ENCODE measurements at regions not wholly inside any gene's neighbourhood (a gene's known extent, or its start where the extent isn't known, plus 50 kb on each side); places are given as distances from the start of the nearest gene placed in this dataset.

GRCh38 chr15:95829062-95829461 lies 501.4 kb upstream of the NR2F2 start:
- TF ChIP-seq, protein P1, sequence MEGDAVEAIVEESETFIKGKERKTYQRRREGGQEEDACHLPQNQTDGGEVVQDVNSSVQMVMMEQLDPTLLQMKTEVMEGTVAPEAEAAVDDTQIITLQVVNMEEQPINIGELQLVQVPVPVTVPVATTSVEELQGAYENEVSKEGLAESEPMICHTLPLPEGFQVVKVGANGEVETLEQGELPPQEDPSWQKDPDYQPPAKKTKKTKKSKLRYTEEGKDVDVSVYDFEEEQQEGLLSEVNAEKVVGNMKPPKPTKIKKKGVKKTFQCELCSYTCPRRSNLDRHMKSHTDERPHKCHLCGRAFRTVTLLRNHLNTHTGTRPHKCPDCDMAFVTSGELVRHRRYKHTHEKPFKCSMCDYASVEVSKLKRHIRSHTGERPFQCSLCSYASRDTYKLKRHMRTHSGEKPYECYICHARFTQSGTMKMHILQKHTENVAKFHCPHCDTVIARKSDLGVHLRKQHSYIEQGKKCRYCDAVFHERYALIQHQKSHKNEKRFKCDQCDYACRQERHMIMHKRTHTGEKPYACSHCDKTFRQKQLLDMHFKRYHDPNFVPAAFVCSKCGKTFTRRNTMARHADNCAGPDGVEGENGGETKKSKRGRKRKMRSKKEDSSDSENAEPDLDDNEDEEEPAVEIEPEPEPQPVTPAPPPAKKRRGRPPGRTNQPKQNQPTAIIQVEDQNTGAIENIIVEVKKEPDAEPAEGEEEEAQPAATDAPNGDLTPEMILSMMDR (IDR thresholded peaks at IDR 0.05), result no peak

GRCh38 chr15:95830281-95830680 lies 500.2 kb upstream of the NR2F2 start:
- TF ChIP-seq, protein P1 (IDR thresholded peaks at IDR 0.05), result no peak

- TF ChIP-seq, protein P1 (IDR thresholded peaks at IDR 0.05), result no peak
Measured at GRCh38 chr15:95832668-95833067, 497.8 kb upstream of the NR2F2 start.

DNA sequence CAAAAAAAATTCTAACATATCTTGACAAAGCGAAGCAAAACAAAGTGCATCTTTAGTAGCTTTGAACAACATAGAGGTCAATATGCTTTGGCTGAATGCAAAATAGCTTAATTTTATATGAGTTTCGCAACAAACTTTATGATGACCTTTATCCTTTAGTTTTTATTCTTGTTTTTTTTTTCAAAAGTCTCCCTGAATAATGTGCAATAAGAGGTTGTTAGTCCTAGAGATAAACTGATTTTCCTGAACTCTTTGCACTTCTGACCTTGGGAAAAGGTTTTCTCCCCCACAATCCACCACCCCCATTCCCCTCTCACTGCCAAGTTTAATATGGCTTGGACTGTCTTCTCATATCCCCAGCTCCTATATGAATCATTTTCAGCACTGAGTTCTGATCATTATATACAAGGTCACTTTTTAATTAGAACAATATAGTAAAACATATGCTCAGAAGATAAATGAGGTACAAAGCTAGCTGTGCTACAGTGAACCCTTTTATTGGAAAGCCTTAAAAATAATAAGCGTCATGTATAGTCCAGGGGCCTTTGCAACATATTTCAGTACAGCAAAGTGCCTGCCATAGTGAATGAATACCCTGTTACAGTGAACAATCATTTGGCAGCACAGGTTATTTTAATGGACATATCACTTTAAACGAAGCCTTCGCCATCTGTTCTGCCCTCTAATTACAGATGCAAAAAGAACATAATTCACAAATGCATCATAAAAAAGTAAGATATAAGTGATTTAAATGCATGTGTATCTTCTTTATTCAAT lies 496.3 kb upstream of the NR2F2 start:
- TF ChIP-seq, protein P1 (IDR thresholded peaks at IDR 0.05), result no peak

GRCh38 chr15:95836536-95836935 lies 494.0 kb upstream of the NR2F2 start:
- TF ChIP-seq, protein P1 (IDR thresholded peaks at IDR 0.05), result no peak

DNA sequence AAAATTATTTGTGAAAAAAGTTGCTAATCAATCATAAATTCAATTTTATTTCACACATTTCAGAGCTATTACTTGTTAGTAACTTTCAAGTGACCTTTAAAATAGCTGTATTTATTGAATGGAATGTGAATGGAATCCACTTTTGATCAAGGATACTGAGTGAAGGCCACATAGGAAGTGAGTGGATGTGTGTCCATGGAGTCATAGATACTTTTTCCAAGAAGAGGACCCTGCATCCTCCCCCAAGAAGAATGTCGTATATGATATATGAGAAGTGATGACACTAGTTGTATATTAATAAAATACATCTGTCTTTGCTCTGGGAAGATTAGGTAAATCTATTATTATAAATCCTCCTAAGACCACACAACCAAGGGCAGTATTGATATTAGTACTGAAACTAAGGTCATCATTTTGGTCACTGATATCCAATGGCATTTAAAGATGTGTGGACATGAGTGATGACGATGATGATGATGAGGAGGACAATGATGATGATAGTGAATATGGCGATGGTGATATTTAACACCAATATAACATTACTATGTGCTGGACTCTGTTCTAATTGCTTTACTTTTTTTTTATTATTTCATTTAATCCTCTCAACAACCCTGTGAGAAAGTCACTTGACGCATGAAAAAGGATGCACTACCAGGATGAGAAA lies 493.0 kb upstream of the NR2F2 start:
- TF ChIP-seq, protein P1 (IDR thresholded peaks at IDR 0.05), result no peak

DNA sequence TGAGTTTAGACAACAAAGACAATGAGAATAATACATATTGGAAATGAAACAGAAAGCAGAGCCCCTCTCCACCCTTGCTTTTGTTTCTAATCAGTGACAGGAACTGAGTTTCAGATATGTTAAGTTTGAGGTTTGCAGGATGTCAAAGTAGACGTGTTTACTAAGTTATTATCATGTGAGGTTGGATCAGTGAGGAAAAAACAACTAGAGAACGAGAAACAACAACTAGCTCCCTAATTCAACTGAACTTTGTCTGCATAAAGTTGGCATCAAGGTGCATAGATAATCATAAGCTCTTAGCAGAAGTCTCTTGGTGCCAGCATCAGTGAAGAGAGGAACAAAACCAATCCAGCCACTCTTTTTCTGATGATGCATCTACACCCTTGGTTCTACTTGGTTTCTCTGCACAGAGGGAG lies 491.1 kb upstream of the NR2F2 start:
- TF ChIP-seq, protein P1 (IDR thresholded peaks at IDR 0.05), result no peak
